ENCODE measurements at regions not wholly inside any gene's neighbourhood (a gene's known extent, or its start where the extent isn't known, plus 50 kb on each side); places are given as distances from the start of the nearest gene placed in this dataset.

DNA sequence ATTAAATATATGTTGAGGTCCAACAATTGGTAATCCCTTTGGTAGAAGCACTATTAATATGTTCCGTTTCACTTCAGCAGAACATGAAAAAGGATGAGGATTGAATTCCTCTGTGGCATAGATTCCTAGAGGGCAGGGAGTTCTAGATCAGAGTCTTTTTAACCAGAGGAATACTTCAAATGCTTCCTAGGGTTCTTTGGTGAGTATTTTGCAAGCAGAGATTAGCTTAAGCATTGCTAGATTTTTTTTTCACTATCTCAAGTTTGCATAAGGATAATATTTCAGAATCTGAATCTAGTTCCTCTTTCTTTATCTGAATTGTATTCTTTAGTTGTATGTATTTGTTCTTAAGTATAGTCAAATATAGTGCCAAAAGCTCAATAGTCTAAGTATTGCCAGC is 116.6 kb upstream of the ADAMTSL1 start:
- no peak for DNase-seq

- no peak for DNase-seq
Measured at GRCh38 chr9:18358325-18358724, 115.6 kb upstream of the ADAMTSL1 start.

DNA sequence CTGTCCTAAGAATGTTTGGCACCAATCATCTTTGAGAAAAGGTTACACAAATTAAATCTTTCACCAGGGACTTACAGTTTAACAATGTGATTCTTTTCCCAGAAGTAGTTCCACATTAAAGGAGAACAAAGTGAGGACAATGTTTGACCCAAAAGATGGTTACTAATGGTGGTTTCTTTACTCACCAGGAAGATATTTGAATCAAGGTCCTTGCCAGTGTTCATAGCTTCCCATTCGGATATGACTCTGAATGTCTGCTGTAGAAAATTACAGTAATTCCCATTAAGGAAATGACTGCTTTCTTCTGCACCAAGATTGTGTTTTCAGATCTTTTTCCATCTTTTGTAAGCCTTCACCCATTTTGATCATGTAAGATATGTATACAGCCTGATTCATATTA is 114.6 kb upstream of the ADAMTSL1 start:
- DNase-seq = no peak

DNA sequence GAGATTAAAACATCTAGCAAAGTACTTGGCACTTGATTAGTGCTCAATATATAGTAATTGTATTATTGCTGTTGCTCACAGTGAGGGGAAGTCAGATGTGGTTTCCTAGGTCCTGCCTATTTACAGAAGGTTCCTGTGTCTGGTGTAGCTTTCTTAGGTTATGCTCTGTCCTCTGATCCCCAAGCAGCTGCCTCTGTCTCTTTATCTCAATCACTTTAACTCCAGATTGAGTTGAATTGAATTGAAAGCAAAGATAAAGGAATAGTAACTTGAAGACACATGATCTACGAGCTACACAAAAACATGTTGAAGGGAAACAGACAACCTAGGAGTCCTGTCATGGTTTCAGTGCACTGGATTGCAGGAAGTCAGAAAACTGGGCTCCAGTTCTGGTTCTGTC is 113.9 kb upstream of the ADAMTSL1 start:
- no peak for DNase-seq

DNA sequence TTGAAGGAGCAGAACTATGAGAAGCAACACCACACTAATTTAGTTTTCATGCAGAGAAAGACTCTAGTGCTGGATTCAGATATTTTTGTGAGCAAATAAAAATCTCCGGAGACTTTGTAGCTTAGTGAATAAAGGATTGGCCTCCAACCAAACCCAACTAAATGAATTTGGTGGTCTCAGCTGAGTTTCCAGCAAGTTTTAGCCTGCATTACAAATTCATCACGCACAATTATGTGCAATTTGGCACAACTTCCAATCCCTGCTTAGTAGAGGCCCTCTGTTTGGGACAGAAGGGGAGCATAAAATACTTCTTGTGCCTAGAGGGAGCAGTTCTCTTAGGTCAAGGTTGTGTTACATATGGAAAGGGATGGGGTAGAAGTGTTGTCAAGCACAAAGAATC is 112.3 kb upstream of the ADAMTSL1 start:
- no peak for DNase-seq

GRCh38 chr9:18362166-18362565 is 111.8 kb upstream of the ADAMTSL1 start:
- no peak for DNase-seq

DNA sequence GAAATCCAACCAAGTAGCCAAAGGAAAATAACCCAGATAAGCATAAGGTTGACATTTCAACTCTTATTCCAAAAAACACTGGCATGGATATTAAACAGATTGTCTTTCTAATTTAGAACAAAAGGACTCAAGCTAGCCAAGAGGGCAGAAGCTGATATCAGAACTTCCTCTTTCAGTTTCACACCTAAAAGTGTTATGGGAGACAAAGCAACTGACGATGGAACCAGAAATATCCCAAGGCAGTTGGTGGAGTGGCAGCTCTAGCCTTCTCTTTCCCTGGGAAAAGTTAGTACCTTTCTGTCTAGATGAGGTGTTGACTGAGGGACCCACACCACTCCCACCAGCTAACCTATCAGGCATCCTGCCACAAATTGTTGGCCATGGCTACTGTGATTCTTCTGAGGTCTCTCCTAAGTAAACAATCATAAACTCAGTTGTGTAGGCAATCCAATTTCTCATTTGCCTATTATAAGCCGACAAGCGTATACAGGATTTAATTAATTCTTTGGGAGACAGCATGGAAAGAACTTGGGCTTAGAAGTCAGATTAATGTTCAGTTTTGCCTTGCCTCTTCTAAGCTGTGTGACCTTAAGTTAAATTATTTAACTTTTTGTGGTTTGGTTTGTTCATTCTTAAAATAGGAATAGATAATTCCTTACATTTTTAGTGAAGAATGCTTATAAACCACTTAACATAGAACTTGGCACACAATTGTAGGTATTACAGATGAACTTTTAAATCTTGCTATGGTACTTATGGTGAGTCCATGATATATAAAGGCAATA is 110.9 kb upstream of the ADAMTSL1 start:
- no peak for DNase-seq

DNA sequence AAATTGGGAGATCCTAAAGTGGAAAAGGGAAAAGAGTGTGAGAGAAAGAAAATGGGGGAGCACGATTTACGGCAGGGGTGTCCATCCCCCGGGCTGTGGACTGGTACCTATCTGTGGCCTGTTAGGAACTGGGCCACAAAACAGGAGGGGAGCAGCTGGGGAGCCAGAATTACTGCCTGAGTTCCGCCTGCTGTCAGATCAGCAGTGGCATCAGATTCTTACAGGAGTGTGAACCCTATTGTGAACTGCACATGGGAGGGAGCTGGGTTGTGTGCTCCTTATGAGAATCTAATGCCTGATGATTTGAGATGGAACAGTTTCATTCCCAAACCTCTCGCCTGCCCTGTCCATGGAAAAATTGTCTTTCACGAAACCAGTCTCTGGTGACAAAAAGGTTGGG is 108.3 kb upstream of the ADAMTSL1 start:
- DNase-seq = no peak

- no peak for DNase-seq
Measured at GRCh38 chr9:18366184-18366583, 107.8 kb upstream of the ADAMTSL1 start.

- DNase-seq = no peak
Measured at GRCh38 chr9:18368206-18368605, 105.7 kb upstream of the ADAMTSL1 start.

GRCh38 chr9:18371141-18371540 is 102.8 kb upstream of the ADAMTSL1 start:
- DNase-seq = no peak

- no peak for DNase-seq
Measured at GRCh38 chr9:18371621-18372020, 102.3 kb upstream of the ADAMTSL1 start.

DNA sequence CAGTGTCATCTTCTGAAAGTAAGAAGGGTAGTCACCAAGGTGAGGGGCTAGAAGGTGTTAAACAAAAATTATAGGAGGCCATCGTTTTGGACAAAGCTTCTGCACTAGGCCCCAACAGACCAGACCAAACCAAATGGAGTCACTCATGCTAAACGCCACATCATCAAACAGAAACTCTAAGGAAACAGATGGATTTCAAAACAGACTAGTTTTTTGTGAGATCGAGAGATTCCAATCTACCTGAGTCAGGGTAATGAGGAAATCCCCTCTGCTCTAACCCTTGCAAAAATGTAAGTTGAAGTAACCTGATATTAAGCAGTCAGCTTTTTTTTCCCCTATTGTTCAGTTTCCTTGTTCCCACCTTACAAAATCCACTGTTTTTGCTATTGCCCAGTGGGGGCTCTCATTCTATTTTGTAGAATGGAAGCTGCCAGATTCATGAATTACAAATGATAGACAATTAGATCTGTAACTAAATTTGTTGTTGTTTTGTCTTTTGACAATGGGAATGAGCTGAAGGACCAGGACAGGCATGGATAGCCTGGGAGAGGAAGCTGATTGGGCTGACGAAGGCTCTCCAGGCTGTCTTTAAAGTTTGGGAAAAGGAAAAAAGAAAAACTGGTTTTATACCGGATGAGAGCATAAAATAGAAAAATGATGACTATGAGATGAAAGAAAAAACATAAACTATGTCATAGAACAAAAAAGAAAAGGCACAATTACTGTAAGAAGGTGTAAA is 94.7 kb upstream of the ADAMTSL1 start:
- no peak for DNase-seq

DNA sequence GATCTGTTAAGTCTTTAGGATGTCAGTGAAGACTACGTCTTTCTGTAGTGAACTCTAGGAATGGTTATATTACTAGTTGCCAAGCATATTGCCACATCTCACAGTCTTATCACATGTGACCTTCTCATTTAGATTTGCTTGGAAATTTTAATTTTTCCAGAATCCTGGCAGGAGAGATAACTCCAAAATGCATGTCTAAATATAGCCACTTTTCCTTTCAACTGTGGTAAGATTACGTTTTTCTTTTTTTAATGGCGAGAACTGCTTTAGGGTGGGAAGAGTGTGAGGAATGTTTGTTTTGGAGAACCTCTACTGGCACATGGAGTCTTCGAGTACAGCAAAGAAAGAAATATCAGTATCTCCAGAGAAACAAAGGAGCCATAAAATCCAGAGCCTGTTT is 91.7 kb upstream of the ADAMTSL1 start:
- no peak for DNase-seq

DNA sequence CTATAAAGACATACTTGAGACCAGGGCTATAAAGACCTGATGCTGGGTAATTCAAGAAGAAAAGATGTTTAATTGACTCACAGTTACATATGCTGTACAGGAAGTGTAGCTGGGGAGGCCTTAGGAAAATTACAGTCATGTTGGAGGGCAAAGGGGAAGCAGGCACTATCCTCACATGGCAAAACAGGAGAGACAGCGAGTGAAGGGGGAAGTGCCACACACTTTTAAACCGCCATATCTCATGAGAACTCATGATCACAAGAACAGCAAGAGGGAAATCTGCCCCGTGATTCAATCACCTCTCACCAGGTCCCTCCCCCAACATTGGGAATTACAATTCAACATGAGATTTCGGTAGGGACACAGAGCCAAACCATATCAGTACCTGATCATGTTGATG is 89.9 kb upstream of the ADAMTSL1 start:
- DNase-seq = no peak

DNA sequence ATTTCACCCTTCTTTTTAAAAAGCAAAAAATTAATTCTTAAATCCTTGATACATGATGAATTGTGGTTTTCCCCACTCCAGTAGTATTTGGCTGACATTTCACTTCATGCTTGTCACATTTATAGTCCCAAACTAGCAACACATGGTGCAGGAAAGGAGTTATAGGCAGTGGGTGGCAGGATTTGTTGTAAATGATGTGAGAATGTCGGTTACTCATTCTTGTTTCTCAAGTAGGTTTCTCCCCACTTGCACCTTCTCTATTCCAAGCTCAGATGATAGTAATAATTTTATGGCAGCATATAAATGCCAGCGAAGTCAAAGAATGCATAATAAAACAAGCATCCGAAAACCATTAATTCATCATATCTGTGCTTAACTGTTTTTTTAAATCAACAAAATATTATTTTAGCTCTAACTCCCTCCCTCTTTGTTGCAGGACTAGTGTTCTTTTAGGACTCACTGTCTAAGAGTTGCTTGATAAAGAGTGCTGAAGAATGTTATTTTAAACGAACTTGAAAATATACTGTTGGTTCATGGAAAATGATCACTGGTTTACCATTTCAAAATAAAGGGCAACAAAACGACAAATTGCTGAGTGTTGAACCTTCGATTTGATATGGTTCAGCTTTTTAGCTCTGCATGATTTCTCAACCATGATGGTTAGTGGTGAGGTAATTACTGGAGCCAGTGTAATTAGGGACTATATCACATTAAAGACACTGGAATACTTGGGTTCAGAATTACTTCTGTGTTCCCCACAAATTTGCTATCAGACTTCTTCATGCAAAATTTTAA is 88.1 kb upstream of the ADAMTSL1 start:
- no peak for DNase-seq

- DNase-seq = no peak
Measured at GRCh38 chr9:18390393-18390792, 83.6 kb upstream of the ADAMTSL1 start.

DNA sequence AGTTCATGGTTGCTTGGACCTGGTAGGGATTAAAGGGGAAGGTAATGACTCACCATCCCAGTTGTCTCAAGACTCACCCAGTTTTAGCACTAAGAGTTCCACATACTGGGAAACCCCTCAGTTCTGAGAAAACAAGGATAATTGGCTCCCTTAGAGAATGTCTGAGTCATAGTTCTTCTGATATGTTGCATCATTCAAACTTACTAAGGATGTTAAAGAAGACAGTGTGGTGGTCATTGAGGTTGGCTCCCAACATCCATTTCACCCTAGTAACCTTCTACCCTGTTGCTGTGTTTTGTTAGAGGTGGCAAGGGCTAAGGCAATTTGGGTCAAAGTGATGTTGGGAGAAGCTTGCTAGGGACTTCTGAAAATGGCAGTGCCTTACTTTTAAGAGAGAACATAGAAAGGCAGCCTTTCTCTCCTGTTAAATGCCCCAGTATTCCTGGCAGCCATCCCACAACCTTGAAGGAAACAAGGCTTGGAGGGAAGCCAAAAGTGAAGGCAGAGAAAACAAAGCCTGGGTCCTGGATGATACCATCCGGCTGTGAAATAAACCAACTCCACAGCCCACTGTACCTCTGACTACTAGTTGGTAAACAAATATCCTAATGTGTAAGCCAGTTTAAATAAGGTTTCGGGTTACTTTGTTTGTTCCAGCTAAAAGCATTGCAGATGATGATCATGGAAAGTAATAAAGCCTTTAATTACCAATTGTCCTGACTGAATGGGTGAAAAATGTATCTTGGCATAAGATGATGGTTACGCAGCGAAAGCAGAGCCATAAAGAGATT is 80.4 kb upstream of the ADAMTSL1 start:
- DNase-seq = no peak

- no peak for DNase-seq
Measured at GRCh38 chr9:18394847-18395351, 79.1 kb upstream of the ADAMTSL1 start.

DNA sequence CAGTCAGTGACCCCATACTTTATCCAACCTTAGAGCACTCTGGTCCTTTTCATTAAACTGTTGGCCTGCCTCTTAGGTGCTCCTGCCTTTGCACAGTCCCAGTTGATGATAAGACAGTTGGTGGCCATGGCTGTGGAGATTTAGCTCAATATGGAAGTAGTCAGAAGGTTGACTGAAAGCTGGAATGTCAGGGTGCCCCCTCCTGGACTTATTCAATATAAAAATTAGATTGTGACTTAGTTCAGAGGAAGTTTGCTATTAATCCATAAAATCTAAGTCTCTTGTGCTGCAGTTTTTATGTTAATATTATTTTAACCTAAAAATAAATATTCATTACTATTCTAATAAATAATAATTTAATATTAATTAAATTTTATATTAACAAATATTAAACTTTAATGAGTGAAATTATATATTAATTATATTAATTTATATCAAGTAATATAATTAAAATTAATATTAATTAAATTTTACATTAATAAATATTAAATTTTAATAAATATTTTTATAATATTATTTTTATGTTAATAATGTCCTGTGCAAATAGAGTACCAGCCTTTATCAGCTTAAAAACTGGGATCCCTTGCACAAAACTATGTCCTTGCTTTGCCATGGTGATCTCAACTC is 77.7 kb upstream of the ADAMTSL1 start:
- DNase-seq = no peak

DNA sequence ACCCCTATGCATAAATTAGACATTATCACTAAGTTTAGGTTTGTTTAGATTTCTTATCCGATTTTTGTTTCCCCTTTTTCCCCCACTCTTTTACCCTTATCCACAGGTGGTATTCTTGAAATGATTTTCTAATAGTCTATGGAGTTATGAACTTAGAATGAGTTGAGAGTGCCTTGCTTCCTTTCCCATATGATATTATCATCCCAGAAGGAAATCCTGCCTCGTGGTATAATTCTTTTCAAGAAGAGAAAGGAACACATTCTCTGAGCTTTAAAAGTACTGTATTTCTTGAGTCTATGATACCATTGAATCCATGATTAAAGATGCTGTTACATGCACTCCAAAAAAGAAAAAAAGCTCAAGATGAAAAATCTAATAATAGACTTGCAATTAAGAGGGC is 76.9 kb upstream of the ADAMTSL1 start:
- no peak for DNase-seq

DNA sequence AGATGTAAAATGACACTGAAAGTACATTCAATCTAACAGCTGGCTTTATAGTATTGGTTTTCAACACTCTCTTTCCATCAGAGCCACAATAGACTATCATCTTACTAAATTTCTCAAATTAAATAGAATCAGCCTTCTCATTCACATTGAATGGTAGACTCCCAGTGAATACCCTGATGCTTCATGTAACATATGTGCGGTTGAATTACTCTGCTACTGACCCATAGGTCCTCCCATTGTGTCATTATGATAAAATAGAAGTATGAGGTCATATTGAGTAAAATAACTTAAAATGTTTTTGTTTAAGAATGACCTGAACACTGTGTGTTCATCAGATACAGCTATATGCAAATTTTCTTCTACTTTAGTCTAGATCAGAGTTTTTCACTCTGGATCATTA is 75.9 kb upstream of the ADAMTSL1 start:
- no peak for DNase-seq

Measured in CD4-positive, alpha-beta T cell treated with Interleukin-1 beta for 1 hour (primary cell).